ENCODE measurements at regions not wholly inside any gene's neighbourhood (a gene's known extent, or its start where the extent isn't known, plus 50 kb on each side); places are given as distances from the start of the nearest gene placed in this dataset.

DNA sequence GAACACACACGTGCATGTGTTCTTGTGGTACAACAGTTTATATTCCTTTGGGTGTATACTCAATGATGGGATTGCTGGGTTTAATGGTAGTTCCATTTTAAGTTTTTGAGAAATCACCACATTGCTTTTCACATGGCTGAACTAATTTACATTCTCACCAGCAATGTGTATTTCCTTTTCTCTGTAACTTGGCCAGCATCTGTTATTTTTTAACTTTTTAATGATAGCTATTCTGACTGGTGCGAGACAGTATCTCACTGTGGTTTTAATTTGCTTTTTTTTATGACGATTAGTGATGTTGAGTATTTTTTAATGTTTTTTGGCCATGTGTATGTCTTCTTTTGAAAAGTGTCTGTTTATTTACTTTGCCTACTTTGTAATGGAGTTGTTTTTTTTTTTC lies 256.6 kb downstream of the ZWINT start (continued):
- TF ChIP-seq CEBPB (IDR thresholded peaks at IDR 0.05; ENCODE audit: low read depth, low read length), result no peak
- no peak for TF ChIP-seq RFX5 (IDR thresholded peaks at IDR 0.05; ENCODE audit: borderline replicate concordance, low read depth, low read length)
- no peak for TF ChIP-seq CBX8 (IDR thresholded peaks at IDR 0.05; ENCODE audit: borderline replicate concordance, low read depth, low read length)
- no peak for TF ChIP-seq NRF1 (IDR thresholded peaks at IDR 0.05; ENCODE audit: low read depth, low read length)

Measured in H1 (cell line).